ENCODE measurements at regions not wholly inside any gene's neighbourhood (a gene's known extent, or its start where the extent isn't known, plus 50 kb on each side); places are given as distances from the start of the nearest gene placed in this dataset.
A peak's percentile ranks its signal among the peaks of the same experiment; 100 is the strongest.

DNA sequence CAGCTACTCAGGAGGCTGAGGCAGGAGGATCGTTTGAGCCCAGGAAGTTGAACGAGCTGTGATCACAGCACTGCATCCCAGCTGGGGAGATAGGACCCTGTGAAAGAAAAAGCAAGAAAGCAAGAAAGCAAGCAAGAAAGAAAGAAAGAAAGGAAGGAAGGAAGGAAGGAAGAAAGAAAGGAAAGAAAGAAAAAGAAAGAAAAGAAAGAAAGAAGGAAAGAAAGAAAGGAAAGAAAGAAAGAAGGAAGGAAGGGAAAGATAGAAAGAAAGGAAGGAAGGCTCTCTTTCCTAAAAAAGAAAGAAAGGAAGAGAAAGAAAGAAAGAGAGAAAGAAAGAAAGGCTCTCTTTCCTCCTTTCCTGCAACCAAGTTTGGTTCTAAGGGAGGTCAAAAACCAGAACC is 380.3 kb downstream of the PCNX1 start:
- TF ChIP-seq, protein P1, sequence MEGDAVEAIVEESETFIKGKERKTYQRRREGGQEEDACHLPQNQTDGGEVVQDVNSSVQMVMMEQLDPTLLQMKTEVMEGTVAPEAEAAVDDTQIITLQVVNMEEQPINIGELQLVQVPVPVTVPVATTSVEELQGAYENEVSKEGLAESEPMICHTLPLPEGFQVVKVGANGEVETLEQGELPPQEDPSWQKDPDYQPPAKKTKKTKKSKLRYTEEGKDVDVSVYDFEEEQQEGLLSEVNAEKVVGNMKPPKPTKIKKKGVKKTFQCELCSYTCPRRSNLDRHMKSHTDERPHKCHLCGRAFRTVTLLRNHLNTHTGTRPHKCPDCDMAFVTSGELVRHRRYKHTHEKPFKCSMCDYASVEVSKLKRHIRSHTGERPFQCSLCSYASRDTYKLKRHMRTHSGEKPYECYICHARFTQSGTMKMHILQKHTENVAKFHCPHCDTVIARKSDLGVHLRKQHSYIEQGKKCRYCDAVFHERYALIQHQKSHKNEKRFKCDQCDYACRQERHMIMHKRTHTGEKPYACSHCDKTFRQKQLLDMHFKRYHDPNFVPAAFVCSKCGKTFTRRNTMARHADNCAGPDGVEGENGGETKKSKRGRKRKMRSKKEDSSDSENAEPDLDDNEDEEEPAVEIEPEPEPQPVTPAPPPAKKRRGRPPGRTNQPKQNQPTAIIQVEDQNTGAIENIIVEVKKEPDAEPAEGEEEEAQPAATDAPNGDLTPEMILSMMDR (IDR thresholded peaks at IDR 0.05), result no peak

DNA sequence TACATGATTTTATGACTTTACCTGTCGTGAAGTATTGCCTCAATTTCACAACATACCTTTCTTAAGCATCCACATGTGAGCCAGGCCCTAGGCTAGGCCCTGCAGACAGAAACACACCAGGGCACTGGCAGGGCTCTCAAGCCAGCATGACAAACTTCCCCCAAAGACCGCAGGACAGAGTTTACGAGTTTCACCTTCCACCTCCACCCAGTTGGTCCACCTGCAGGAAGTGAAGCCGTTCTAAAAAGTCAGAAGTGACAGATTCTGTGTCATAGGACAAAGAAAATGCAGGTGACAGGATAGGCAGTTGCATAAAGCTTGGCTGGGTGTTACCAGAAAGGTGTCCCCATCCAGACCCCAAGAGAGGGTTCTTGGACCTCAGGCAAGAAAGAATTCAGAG is 382.3 kb downstream of the PCNX1 start:
- WGBS, 2 donors, result 68 to 87% methylated on average over 4 of the region's 4 CpGs
- TF ChIP-seq, protein P1 (IDR thresholded peaks at IDR 0.05), result no peak
- Histone ChIP-seq H3K36me3 (no peaks in the 10 kb centered on the region), H3K27ac (no peak overlapping the region), H3K9me3 (no peaks in the 10 kb centered on the region), H3K4me3 (no peak overlapping the region), H3K27me3 (no peaks in the 10 kb centered on the region), H3K4me1 (no peaks in the 10 kb centered on the region)
- ATAC-seq, result no peak
- FAIRE-seq, result no peak
- intact Hi-C loops (cut with DNase I), result no loop called here
- DNase-seq, result no peak

More for the DNA sequence above, 380.3 kb downstream of the PCNX1 start:
- no peaks in the 10 kb centered on the region for H3K4me1 ChIP-seq
- intact Hi-C loops (cut with DNase I), result no loop called here
- no peaks in the 10 kb centered on the region for H3K36me3 ChIP-seq
- 71 to 90% methylated on average over 2 of the region's 2 CpGs for WGBS, 2 donors
- no peaks in the 10 kb centered on the region for H3K9me3 ChIP-seq
- no peak for ATAC-seq
- H3K4me3 ChIP-seq, result no peak overlapping the region
- no peak overlapping the region for H3K27ac ChIP-seq
- DNase-seq, result no peak
- FAIRE-seq, result no peak
- H3K27me3 ChIP-seq, result no peaks in the 10 kb centered on the region

DNA sequence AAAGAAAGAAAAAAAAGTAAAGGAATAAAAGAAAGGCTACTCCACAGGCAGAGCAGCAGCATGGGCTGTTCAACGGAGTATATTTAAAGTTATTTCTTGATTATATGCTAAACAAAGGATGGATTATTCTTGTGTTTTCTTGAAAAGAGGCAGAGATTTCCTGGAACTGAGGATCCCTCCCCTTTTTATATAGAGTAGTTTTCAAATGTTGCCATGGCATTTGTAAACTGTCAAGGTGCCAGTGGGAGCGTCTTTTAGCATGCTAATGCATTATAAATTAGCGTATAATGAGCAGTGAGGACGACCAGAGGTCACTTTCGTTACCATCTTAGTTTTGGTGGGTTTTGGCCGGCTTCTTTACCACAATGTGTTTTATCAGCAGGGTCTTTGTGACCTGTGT is 383.0 kb downstream of the PCNX1 start:
- FAIRE-seq, result no peak
- no peak for ATAC-seq
- intact Hi-C loops (cut with DNase I), result no loop called here
- no peaks in the 10 kb centered on the region for H3K4me1 ChIP-seq
- no peak overlapping the region for H3K27ac ChIP-seq
- TF ChIP-seq, protein P1 (IDR thresholded peaks at IDR 0.05), result no peak
- no peaks in the 10 kb centered on the region for H3K9me3 ChIP-seq
- no peak for DNase-seq
- no peak overlapping the region for H3K4me3 ChIP-seq
- no peaks in the 10 kb centered on the region for H3K36me3 ChIP-seq
- WGBS, 2 donors, result 80 to 82% methylated on average over 6 of the region's 6 CpGs
- no peaks in the 10 kb centered on the region for H3K27me3 ChIP-seq

DNA sequence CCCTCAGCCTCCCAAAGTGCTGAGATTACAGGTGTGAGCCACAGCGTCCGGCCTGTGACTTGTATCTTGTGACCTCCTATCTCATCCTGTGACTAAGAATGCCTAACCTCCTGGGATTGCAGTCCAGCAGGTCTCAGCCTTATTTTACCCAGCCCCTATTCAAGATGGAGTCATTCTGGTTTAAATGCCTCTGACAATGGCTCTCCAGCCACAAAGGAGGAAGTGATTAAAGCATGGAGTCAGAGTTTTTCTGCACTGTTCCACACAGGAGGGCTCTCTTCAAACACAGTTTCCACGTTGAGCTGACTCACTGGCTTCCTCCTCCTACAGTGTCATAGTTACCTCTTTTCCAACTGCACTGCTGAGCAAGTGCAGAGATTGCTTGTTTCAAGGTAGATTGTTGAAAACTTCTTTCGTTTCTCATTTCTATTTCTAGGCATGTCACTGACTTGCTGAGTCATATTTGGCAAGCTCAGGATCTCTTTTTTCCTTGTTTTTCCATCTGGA is 383.8 kb downstream of the PCNX1 start:
- ATAC-seq, result peak in 3 of 4 donors; percentile 61 to 92 (median 81)
- DNase-seq, result no peak
- Histone ChIP-seq H3K4me1 (no peaks in the 10 kb centered on the region), H3K27ac (peak overlapping the region in 1 of 4 donors; percentile 44), H3K36me3 (no peaks in the 10 kb centered on the region), H3K4me3 (no peak overlapping the region), H3K9me3 (no peaks in the 10 kb centered on the region), H3K27me3 (no peaks in the 10 kb centered on the region)
- TF ChIP-seq, protein P1 (IDR thresholded peaks at IDR 0.05), result no peak
- no peak for FAIRE-seq
- 55 to 63% methylated on average over 4 of the region's 4 CpGs for WGBS, 2 donors
- intact Hi-C loops (cut with DNase I), result no loop called here

DNA sequence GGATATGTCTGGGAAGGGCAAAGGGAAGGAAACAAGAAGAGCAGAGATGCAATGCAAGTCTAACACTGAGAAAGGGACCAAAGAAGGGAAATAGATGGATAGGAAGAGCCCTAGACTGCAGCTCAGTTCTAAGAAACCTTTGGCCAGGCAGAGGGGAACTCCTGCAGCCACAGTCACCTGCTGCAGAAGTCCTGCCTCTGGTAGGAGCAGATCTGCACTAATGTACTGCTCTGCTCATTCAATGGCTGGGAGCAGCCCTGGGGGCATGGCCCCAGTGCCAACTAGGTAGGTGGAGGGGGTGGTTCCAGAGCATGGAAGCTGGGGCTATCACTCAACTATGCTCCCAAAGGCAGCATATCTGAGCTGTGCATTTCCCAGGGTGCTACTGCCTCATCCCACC is 388.9 kb downstream of the PCNX1 start:
- Histone ChIP-seq H3K27me3 (no peaks in the 10 kb centered on the region), H3K4me1 (no peaks in the 10 kb centered on the region), H3K4me3 (no peak overlapping the region), H3K27ac (no peak overlapping the region), H3K36me3 (no peaks in the 10 kb centered on the region), H3K9me3 (no peaks in the 10 kb centered on the region)
- ATAC-seq (no peak), FAIRE-seq (no peak), DNase-seq (no peak)
- TF ChIP-seq, protein P1 (IDR thresholded peaks at IDR 0.05), result no peak
- intact Hi-C loops (cut with DNase I), result no loop called here
